Uterus (tissue), 2 donors: ENCODE measurements at regions not wholly inside any gene's neighbourhood (a gene's known extent, or its start where the extent isn't known, plus 50 kb on each side); places are given as distances from the start of the nearest gene placed in this dataset.
A peak's percentile ranks its signal among the peaks of the same experiment; 100 is the strongest.

Experiments used
- CTCF ChIP-seq, 4 experiments: fragments of 200-600 bp in 2 of 4; fragments of 450-650 bp in 2 of 4; sonication (generic) in 2 of 4; IDR thresholded peaks; one replicate each; pipeline ENCODE4 v1.5.1; 2016 to 2019; ENCODE audit warnings: antibody characterized with exemption in 4 of 4, mild to moderate bottlenecking in 2 of 4, moderate library complexity in 1 of 4
- POLR2A ChIP-seq, 2 donors: fragments of 450-650 bp; IDR thresholded peaks; one replicate each; pipeline ENCODE4 v1.6.1; 2016; ENCODE audit warnings: antibody characterized with exemption in 2 of 2, mild to moderate bottlenecking in 1 of 2, moderate library complexity in 1 of 2

DNA sequence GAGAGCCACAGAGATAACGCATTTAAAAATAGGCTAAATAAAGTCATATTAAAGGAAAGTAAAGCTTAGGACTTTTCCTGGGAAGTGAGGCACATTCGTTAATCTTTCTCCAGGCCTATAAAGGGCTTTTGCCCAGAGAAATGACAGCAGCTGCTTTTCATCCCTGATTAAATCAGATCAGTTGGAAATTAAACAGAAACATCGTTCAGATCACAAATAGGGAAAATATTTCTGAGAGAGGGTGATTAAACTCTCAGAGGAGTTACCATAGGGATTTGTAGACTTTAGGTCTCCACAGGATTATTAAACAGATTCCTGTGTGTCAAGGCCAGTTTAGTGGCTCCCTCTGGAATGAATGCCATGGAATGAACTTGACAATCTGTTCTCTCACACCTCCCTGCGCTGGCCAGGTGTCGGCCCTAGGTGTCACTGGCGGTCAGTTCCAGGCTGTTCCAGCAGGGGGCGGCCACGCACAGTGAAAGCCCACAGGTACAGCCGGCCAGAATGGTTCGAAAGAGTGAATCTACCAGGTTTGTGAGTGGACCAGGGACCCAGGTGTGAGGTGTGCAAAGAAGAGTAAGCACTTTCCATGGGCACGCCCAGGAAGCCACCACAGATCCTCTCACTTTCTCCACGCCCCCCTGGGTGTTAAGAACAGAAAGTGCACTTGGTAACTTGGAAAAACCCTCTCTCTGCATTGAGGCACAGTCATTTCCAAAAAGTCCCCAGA is 253.0 kb upstream of the RASGRP1 start:
- TF ChIP-seq CTCF (IDR thresholded peaks at IDR 0.05): peak; percentile 97 to 99 (median 98)
- no peak for TF ChIP-seq POLR2A (IDR thresholded peaks at IDR 0.05)
